ENCODE measurements at regions not wholly inside any gene's neighbourhood (a gene's known extent, or its start where the extent isn't known, plus 50 kb on each side); places are given as distances from the start of the nearest gene placed in this dataset.
A peak's percentile ranks its signal among the peaks of the same experiment; 100 is the strongest.
"Not testable (repeated sequence)": the region's sequence is repeated elsewhere in the genome, so short reads cannot be mapped to it uniquely, and the experiment has no call there.

DNA sequence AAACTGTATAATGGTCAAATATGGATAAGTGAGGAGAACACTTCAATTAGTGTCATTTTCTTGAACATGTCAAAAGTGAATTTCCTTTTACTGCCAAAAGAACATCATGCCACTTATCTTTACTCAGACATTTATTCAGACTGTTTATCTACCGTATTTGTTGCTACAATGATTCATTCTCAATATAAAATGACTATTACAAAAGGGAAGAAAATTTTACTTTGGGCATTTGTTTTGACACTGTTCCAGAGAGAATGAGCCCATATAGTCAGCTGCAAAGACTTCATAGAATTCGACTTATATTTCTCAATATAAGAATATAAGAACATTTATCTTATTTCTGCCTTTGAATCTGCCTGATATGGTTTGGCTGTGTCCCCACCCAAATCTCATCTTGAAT, 1699.1 kb downstream of the BRINP3 start:
- Mint-ChIP-seq H3K27ac (ENCODE audit: unreplicated experiment) (no peak overlapping the region), H3K27me3 (ENCODE audit: low read depth) (no peaks in the 10 kb centered on the region), H3K36me3 (ENCODE audit: low read depth) (peaks cover 3% of the 10 kb centered on the region), H3K4me3 (ENCODE audit: unreplicated experiment) (no peak overlapping the region), H3K9me3 (ENCODE audit: low read depth) (peaks cover 5% of the 10 kb centered on the region), H3K4me1 (ENCODE audit: low read depth) (no peaks in the 10 kb centered on the region)
- DNase-seq (ENCODE audit: low spot score): no peak
- TF ChIP-seq, protein P1, sequence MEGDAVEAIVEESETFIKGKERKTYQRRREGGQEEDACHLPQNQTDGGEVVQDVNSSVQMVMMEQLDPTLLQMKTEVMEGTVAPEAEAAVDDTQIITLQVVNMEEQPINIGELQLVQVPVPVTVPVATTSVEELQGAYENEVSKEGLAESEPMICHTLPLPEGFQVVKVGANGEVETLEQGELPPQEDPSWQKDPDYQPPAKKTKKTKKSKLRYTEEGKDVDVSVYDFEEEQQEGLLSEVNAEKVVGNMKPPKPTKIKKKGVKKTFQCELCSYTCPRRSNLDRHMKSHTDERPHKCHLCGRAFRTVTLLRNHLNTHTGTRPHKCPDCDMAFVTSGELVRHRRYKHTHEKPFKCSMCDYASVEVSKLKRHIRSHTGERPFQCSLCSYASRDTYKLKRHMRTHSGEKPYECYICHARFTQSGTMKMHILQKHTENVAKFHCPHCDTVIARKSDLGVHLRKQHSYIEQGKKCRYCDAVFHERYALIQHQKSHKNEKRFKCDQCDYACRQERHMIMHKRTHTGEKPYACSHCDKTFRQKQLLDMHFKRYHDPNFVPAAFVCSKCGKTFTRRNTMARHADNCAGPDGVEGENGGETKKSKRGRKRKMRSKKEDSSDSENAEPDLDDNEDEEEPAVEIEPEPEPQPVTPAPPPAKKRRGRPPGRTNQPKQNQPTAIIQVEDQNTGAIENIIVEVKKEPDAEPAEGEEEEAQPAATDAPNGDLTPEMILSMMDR (IDR thresholded peaks at IDR 0.05): no peak

- Mint-ChIP-seq H3K36me3 (ENCODE audit: low read depth) (no peaks in the 10 kb centered on the region), H3K4me3 (ENCODE audit: unreplicated experiment) (no peak overlapping the region), H3K27me3 (ENCODE audit: low read depth) (no peaks in the 10 kb centered on the region), H3K27ac (ENCODE audit: unreplicated experiment) (no peak overlapping the region), H3K4me1 (ENCODE audit: low read depth) (no peaks in the 10 kb centered on the region), H3K9me3 (ENCODE audit: low read depth) (no peaks in the 10 kb centered on the region)
- DNase-seq (ENCODE audit: low spot score): no peak
- TF ChIP-seq, protein P1 (IDR thresholded peaks at IDR 0.05): peak; percentile 83
Measured at GRCh38 chr1:188782220-188782841, 1695.3 kb downstream of the BRINP3 start.

- no peaks in the 10 kb centered on the region for H3K36me3 Mint-ChIP-seq (ENCODE audit: low read depth)
- no peaks in the 10 kb centered on the region for H3K9me3 Mint-ChIP-seq (ENCODE audit: low read depth)
Measured at GRCh38 chr1:188794969-188795368, 1682.7 kb downstream of the BRINP3 start.

DNA sequence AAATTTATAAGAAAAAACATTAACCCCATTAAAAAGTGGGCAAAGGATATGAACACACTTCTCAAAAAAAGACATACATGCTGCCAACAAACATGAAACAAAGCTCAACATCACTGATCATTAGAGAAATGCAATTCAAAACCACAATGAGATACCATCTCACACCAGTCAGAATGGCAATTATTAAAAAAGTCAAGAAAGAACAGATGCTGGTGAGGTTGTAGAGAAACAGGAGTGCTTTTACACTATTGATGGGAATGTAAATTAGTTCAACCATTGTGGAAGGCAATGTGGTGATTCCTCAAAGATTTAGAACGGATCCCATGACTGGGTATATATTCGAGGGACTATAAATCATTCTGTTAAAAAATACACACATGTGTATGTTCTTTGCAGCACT, 1665.5 kb downstream of the BRINP3 start:
- not testable (repeated sequence) for H3K36me3 Mint-ChIP-seq (ENCODE audit: low read depth); H3K27me3 Mint-ChIP-seq (ENCODE audit: low read depth); H3K4me3 Mint-ChIP-seq (ENCODE audit: unreplicated experiment); H3K27ac Mint-ChIP-seq (ENCODE audit: unreplicated experiment); DNase-seq (ENCODE audit: low spot score); H3K4me1 Mint-ChIP-seq (ENCODE audit: low read depth)
- H3K9me3 Mint-ChIP-seq (ENCODE audit: low read depth): peaks cover 17% of the 10 kb centered on the region

More at GRCh38 chr1:188794969-188795368, 1682.7 kb downstream of the BRINP3 start:
- Mint-ChIP-seq H3K4me1 (ENCODE audit: low read depth) (no peaks in the 10 kb centered on the region), H3K27me3 (ENCODE audit: low read depth) (no peaks in the 10 kb centered on the region), H3K4me3 (ENCODE audit: unreplicated experiment) (no peak overlapping the region), H3K27ac (ENCODE audit: unreplicated experiment) (no peak overlapping the region)
- no peak for DNase-seq (ENCODE audit: low spot score)
- TF ChIP-seq, protein P1 (IDR thresholded peaks at IDR 0.05): no peak

DNA sequence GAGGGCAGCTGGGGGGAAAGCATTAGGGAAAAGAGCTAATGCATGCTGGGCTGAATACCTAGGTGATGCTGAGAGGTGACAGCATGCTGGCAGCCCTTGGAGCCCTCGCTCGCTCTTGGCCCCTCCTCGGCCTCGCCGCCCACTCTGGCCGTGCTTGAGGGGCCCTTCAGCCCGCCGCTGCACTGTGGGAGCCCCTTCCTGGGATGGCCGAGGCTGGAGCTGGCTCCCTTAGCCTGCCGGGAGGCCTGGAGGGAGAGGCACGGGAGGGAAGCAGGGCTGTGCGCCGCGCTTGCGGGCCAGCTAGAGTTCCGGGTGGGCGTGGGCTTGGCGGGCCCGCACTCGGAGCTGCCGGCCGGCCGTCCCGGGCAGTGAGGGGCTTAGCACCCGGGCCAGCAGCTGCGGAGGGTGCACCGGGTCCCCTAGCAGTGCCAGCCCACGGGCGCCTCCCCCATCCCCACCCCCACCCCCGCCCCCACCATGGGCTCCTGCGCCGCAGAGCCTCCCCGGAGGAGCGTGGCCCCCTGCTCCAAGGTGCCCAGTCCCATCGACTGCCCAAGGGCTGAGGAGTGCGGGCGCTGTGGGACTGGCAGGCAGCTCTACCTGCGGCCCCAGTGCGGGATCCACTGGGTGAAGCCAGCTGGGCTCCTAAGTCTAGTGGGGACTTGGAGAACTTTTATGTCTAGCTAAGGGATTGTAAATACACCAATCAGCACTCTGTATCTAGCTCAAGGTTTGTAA, 1664.7 kb downstream of the BRINP3 start:
- not testable (repeated sequence) for H3K4me1 Mint-ChIP-seq (ENCODE audit: low read depth); H3K27ac Mint-ChIP-seq (ENCODE audit: unreplicated experiment); H3K27me3 Mint-ChIP-seq (ENCODE audit: low read depth); H3K36me3 Mint-ChIP-seq (ENCODE audit: low read depth); DNase-seq (ENCODE audit: low spot score); H3K4me3 Mint-ChIP-seq (ENCODE audit: unreplicated experiment)
- H3K9me3 Mint-ChIP-seq (ENCODE audit: low read depth): peaks cover 17% of the 10 kb centered on the region

DNA sequence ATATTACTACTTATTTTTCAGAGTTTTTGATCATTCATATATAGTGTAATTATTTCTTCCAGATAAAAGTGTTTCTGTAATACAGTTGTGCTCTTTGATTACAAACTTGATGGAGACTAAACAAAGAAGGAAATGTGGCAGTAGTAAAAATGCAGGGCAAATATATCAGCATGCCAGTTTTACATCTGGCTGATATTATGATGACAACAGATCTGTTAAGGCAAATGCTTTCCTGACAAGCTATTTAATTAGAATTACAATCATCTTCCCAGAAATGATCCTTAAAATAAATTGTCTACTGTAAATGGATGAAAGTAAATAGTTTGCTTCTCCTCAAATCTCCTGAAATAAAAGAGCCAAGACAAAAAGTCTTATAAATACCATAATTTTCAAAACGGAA, 1659.8 kb downstream of the BRINP3 start:
- TF ChIP-seq, protein P1 (IDR thresholded peaks at IDR 0.05): no peak
- peaks cover 7% of the 10 kb centered on the region for H3K4me1 Mint-ChIP-seq (ENCODE audit: low read depth)
- no peak overlapping the region for H3K4me3 Mint-ChIP-seq (ENCODE audit: unreplicated experiment)
- no peak for DNase-seq (ENCODE audit: low spot score)
- H3K27me3 Mint-ChIP-seq (ENCODE audit: low read depth): no peaks in the 10 kb centered on the region
- no peaks in the 10 kb centered on the region for H3K9me3 Mint-ChIP-seq (ENCODE audit: low read depth)
- no peak overlapping the region for H3K27ac Mint-ChIP-seq (ENCODE audit: unreplicated experiment)
- H3K36me3 Mint-ChIP-seq (ENCODE audit: low read depth): no peaks in the 10 kb centered on the region

All from chondrocyte (in vitro differentiated cells).